SIG-M5 (cell line): ENCODE measurements at regions not wholly inside any gene's neighbourhood (a gene's known extent, or its start where the extent isn't known, plus 50 kb on each side); places are given as distances from the start of the nearest gene placed in this dataset.

Source experiments
- DNase-seq: peaks from one replicate; lab custom pipeline; 2025; lab: John Stamatoyannopoulos, UW

- DNase-seq: no peak
Measured at GRCh38 chr2:19435815-19436214, 77.4 kb upstream of the OSR1 start.

GRCh38 chr2:19434413-19434812 is 76.0 kb upstream of the OSR1 start:
- DNase-seq: no peak

GRCh38 chr2:19426941-19427340 is 68.5 kb upstream of the OSR1 start:
- no peak for DNase-seq

GRCh38 chr2:19426144-19426543 is 67.7 kb upstream of the OSR1 start:
- DNase-seq: no peak

- no peak for DNase-seq
Measured at GRCh38 chr2:19425419-19425818, 67.0 kb upstream of the OSR1 start.

- DNase-seq: no peak
Measured at GRCh38 chr2:19419211-19419880, 60.9 kb upstream of the OSR1 start.

DNA sequence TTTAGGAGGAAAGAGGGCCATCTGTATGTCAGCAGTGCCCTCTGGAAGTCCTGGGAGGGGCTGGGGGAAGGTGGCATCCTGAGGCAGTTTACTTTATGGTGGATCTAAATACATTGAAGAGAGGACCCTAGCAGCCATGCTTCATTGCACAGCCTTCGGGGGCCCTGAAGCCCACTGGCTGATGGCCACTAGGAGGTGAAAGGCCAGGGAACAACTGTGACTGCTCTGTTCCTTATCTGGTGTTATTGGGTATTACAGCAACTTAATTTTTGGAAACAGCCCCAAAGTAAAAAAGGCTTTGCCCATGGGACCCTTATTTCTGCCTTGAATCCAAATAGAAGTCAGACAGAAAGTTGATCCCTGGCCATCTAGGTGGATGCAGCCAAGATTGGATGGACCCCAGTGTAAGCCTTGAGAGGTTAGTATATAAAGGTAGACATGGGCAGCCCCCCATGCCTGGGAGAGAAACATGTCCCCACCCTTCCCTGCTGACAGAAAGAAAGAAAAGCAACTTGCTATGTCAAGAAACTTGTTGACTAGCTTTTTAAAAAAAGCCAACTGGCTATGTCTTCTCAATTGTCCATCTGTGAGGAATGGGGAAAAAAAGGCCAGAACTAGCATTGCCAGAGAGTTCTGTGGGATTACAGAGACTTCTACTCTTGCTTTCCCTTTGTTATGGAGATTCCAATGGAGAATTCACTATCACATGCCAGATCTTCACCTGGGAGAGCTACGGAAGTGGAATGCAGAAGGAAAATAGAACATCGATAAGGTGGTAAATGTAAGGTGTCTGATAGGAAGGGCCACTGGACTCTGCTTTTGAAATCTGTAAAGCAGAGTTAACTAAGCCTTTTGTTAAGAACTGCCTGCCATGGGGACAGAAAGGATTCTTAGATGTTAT is 58.6 kb upstream of the OSR1 start:
- no peak for DNase-seq

GRCh38 chr2:19416083-19416482 is 57.7 kb upstream of the OSR1 start:
- DNase-seq: no peak

DNA sequence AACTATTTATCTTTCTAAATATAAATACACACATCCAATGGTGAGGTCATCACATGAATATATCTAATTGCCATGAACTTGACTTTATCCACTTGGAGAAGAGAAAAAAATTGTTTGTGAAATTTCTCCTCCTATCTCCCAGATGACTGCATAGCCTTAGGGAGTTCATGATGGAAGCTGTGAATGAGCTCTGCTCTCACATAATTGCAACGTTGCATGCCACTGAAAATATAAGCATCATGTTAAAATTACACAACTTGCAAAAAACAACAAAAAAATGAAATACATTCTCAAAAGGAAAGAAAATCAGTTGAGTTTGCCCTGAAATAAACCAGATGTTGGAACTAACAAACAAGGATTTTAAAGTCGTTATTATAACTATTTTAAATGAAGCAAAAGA is 50.6 kb upstream of the OSR1 start:
- no peak for DNase-seq

DNA sequence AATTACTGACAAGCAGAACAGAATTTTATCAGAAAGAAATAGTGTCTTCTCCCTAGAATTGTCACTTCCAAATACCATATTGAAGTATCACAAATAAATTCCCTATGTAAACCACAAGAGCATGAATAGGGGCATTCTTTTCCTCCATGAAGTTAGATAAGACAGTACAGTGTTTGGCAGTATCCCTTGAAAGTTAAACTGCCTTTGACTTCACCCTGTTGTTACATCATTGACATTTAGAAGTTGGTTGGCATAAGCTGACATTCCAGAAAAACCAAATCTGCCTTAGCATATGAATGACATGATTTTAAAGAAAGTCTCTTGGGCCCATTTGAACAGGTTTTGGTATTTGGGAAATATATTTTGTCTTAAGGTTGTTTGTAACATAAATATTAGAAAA is 50.2 kb upstream of the OSR1 start:
- DNase-seq: no peak
